HEK293 (cell line): ENCODE measurements at regions not wholly inside any gene's neighbourhood (a gene's known extent, or its start where the extent isn't known, plus 50 kb on each side); places are given as distances from the start of the nearest gene placed in this dataset.

Source experiments
- CTCF ChIA-PET: fragments of 350-600 bp; formaldehyde crosslinking; extraction: SDS; loops from one replicate; lab custom pipeline; 2021; ENCODE audit warnings: antibody characterized with exemption; lab: Yijun Ruan, JAX
- POLR2A ChIA-PET: fragments of 300-600 bp; formaldehyde crosslinking; extraction: SDS; loops from one replicate; lab custom pipeline; 2020; ENCODE audit warnings: antibody characterized with exemption, inconsistent platforms; lab: Yijun Ruan, JAX
- H3K27ac ChIP-seq: fragments of 200-500 bp; sonication (Bioruptor generic); 2 replicates; pipeline ENCODE4 v1.5.1; 2014; ENCODE audit warnings: low read depth, low read length, control low read depth, inconsistent platforms; ENCODE audit errors: extremely low read depth
- H3K36me3 ChIP-seq, 2 experiments: fragments of 200-500 bp in 1 of 2; sonication (Bioruptor generic) in 1 of 2; 1 replicate in 1 of 2; 2 replicates in 1 of 2; pipeline ENCODE4 v1.5.1; 2014 to 2017; ENCODE audit warnings: inconsistent platforms in 2 of 2, low read length in 2 of 2; ENCODE audit not compliant: control insufficient read depth in 2 of 2, insufficient read depth in 1 of 2
- H3K4me1 ChIP-seq: fragments of 200-500 bp; sonication (Bioruptor generic); 2 replicates; pipeline ENCODE4 v1.5.1; 2014; ENCODE audit warnings: mild to moderate bottlenecking, low read length, inconsistent platforms; ENCODE audit not compliant: control insufficient read depth, insufficient read depth
- H3K4me3 ChIP-seq: 2 replicates; pipeline ENCODE4 v1.5.1; 2011; ENCODE audit warnings: low read depth, mild to moderate bottlenecking, control low read depth, low read length, moderate library complexity
- H3K9me3 ChIP-seq: fragments of 200-500 bp; sonication (Bioruptor generic); 2 replicates; pipeline ENCODE4 v1.5.1; 2014; ENCODE audit warnings: low read depth, low read length, inconsistent platforms; ENCODE audit not compliant: control insufficient read depth, insufficient read depth
- SETDB1 ChIP-seq: IDR thresholded peaks from one replicate; pipeline ENCODE4 v1.6.1; 2017; ENCODE audit warnings: mild to moderate bottlenecking, low read length, moderate library complexity, mixed read lengths; ENCODE audit not compliant: insufficient read length
- SP7 ChIP-seq: fragments of 450-650 bp; formaldehyde crosslinking; IDR thresholded peaks from 2 replicates; pipeline ENCODE4 v1.5.1; 2016; ENCODE audit warnings: missing biosample characterization, missing genetic modification characterization
- ZBTB8A ChIP-seq: fragments of 450-650 bp; formaldehyde crosslinking; IDR thresholded peaks from 2 replicates; pipeline ENCODE4 v1.5.1; 2016; ENCODE audit warnings: missing biosample characterization, missing genetic modification characterization
- ZFHX2 ChIP-seq: fragments of 450-650 bp; formaldehyde crosslinking; conservative IDR thresholded peaks from 2 replicates; pipeline ENCODE4 v1.5.1; 2016; ENCODE audit warnings: missing biosample characterization, missing genetic modification characterization
- ZFP37 ChIP-seq: fragments of 450-650 bp; formaldehyde crosslinking; IDR thresholded peaks from 2 replicates; pipeline ENCODE4 v1.5.1; 2016; ENCODE audit warnings: missing biosample characterization, missing genetic modification characterization
- ZNF114 ChIP-seq: fragments of 450-650 bp; formaldehyde crosslinking; IDR thresholded peaks from 2 replicates; pipeline ENCODE4 v1.5.0; 2017; ENCODE audit warnings: missing biosample characterization, missing genetic modification characterization
- ZNF138 ChIP-seq: fragments of 450-650 bp; formaldehyde crosslinking; IDR thresholded peaks from 2 replicates; pipeline ENCODE4 v1.5.1; 2016; ENCODE audit warnings: missing biosample characterization, missing genetic modification characterization, borderline replicate concordance
- ZNF140 ChIP-seq: fragments of 450-650 bp; formaldehyde crosslinking; IDR thresholded peaks from 2 replicates; pipeline ENCODE4 v1.5.1; 2016; ENCODE audit warnings: missing biosample characterization, missing genetic modification characterization
- ZNF16 ChIP-seq: fragments of 450-650 bp; formaldehyde crosslinking; IDR thresholded peaks from 2 replicates; pipeline ENCODE4 v1.5.1; 2016; ENCODE audit warnings: low read depth, missing biosample characterization, missing genetic modification characterization
- ZNF302 ChIP-seq: fragments of 450-650 bp; formaldehyde crosslinking; IDR thresholded peaks from 2 replicates; pipeline ENCODE4 v1.5.1; 2016; ENCODE audit warnings: missing biosample characterization, missing genetic modification characterization, low read depth
- ZNF394 ChIP-seq: fragments of 450-650 bp; formaldehyde crosslinking; IDR thresholded peaks from 2 replicates; pipeline ENCODE4 v1.5.1; 2016; ENCODE audit warnings: missing biosample characterization, missing genetic modification characterization, mild to moderate bottlenecking, moderate library complexity, borderline replicate concordance
- ZNF514 ChIP-seq: fragments of 450-650 bp; formaldehyde crosslinking; IDR thresholded peaks from 2 replicates; pipeline ENCODE4 v1.5.1; 2016; ENCODE audit warnings: missing biosample characterization, missing genetic modification characterization
- ZNF558 ChIP-seq: fragments of 450-650 bp; formaldehyde crosslinking; IDR thresholded peaks from 2 replicates; pipeline ENCODE4 v1.5.1; 2016; ENCODE audit warnings: missing biosample characterization, missing genetic modification characterization
- ZNF596 ChIP-seq: fragments of 450-650 bp; IDR thresholded peaks from 2 replicates; pipeline ENCODE4 v1.5.0; 2018; ENCODE audit warnings: missing biosample characterization, mild to moderate bottlenecking, missing genetic modification characterization, moderate library complexity
- ZNF621 ChIP-seq: fragments of 450-650 bp; formaldehyde crosslinking; IDR thresholded peaks from 2 replicates; pipeline ENCODE4 v1.5.1; 2017; ENCODE audit warnings: missing biosample characterization, missing genetic modification characterization
- ZNF701 ChIP-seq: fragments of 450-650 bp; formaldehyde crosslinking; IDR thresholded peaks from 2 replicates; pipeline ENCODE4 v1.5.1; 2016; ENCODE audit warnings: missing biosample characterization, missing genetic modification characterization
- ZNF776 ChIP-seq: fragments of 450-650 bp; formaldehyde crosslinking; IDR thresholded peaks from 2 replicates; pipeline ENCODE4 v1.5.0; 2017; ENCODE audit warnings: missing biosample characterization, missing genetic modification characterization, borderline replicate concordance
- TF ChIP-seq, protein P1 (sequence below): fragments of 450-650 bp; formaldehyde crosslinking; IDR thresholded peaks from 2 replicates; pipeline ENCODE4 v1.5.1; 2016; ENCODE audit warnings: missing biosample characterization, missing genetic modification characterization
- TF ChIP-seq, protein P2 (sequence below): fragments of 450-650 bp; formaldehyde crosslinking; IDR thresholded peaks from 2 replicates; pipeline ENCODE4 v1.5.1; 2016; ENCODE audit warnings: missing biosample characterization, missing genetic modification characterization, borderline replicate concordance
- TF ChIP-seq, protein P3 (sequence below): fragments of 450-650 bp; formaldehyde crosslinking; IDR thresholded peaks from 2 replicates; pipeline ENCODE4 v1.5.1; 2017; ENCODE audit warnings: missing biosample characterization, missing genetic modification characterization
- TF ChIP-seq, protein P4 (sequence below): fragments of 450-650 bp; formaldehyde crosslinking; IDR thresholded peaks from 2 replicates; pipeline ENCODE4 v1.5.1; 2016; ENCODE audit warnings: missing biosample characterization, missing genetic modification characterization

DNA sequence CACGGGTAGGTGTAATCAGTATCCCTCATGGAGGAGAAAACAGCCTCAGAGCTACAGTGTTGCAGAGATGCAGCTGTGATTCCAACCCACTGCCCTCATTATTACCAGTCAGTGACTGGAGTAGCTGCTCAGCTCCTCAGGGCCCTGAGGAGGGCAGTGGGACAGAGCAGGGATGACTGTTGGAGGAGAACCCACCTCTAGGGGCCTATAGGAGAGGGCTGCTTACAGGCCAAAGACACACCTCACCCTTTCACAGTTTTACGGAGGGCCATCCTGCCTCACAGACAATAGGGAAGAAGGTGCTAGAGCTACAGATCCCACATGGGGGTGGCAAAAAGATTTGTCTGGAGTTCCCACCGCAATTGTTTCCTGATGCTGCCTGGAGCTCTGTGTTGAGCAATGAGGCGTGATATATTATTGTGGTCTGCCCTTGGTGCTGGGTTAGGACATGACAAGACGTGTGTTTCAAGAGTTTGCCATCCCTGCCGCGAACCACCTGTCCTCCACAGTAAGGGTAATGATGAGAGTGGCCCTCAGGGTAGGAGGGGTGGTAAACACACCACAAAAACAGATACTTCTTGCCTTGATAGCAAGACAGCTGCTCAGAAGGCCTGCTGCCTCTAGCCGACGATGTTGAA lies 140.5 kb upstream of the TPM1 start:
- no peaks in the 10 kb centered on the region for H3K9me3 ChIP-seq
- no peak overlapping the region for H3K27ac ChIP-seq
- no peaks in the 10 kb centered on the region for H3K36me3 ChIP-seq
- H3K4me1 ChIP-seq, result no peaks in the 10 kb centered on the region
- POLR2A ChIA-PET, result no interaction called here
- no peak overlapping the region for H3K4me3 ChIP-seq
- TF ChIP-seq ZBTB8A (tag by site-specific recombination) (no peak), ZNF621 (tag by site-specific recombination) (no peak), ZFP37 (tag by site-specific recombination) (no peak), ZNF114 (tag by site-specific recombination) (no peak), ZNF16 (tag by site-specific recombination) (no peak), ZNF776 (tag by site-specific recombination) (no peak), ZNF701 (no peak), ZNF514 (tag by site-specific recombination) (no peak), ZNF302 (tag by site-specific recombination) (no peak), SP7 (no peak), ZNF138 (tag by site-specific recombination) (no peak), ZNF596 (no peak), ZNF558 (tag by site-specific recombination) (no peak), ZNF394 (tag by site-specific recombination) (no peak)
- TF ChIP-seq, protein P1, sequence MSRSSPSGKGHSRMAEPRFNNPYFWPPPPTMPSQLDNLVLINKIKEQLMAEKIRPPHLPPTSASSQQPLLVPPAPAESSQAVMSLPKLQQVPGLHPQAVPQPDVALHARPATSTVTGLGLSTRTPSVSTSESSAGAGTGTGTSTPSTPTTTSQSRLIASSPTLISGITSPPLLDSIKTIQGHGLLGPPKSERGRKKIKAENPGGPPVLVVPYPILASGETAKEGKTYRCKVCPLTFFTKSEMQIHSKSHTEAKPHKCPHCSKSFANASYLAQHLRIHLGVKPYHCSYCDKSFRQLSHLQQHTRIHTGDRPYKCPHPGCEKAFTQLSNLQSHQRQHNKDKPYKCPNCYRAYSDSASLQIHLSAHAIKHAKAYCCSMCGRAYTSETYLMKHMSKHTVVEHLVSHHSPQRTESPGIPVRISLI (tag by site-specific recombination), result no peak
- TF ChIP-seq, protein P2, sequence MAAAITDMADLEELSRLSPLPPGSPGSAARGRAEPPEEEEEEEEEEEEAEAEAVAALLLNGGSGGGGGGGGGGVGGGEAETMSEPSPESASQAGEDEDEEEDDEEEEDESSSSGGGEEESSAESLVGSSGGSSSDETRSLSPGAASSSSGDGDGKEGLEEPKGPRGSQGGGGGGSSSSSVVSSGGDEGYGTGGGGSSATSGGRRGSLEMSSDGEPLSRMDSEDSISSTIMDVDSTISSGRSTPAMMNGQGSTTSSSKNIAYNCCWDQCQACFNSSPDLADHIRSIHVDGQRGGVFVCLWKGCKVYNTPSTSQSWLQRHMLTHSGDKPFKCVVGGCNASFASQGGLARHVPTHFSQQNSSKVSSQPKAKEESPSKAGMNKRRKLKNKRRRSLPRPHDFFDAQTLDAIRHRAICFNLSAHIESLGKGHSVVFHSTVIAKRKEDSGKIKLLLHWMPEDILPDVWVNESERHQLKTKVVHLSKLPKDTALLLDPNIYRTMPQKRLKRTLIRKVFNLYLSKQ, result no peak
- TF ChIP-seq, protein P3, sequence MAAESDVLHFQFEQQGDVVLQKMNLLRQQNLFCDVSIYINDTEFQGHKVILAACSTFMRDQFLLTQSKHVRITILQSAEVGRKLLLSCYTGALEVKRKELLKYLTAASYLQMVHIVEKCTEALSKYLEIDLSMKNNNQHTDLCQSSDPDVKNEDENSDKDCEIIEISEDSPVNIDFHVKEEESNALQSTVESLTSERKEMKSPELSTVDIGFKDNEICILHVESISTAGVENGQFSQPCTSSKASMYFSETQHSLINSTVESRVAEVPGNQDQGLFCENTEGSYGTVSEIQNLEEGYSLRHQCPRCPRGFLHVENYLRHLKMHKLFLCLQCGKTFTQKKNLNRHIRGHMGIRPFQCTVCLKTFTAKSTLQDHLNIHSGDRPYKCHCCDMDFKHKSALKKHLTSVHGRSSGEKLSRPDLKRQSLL, result no peak
- CTCF ChIA-PET, result no interaction called here

- Histone ChIP-seq H3K4me3 (no peak overlapping the region), H3K4me1 (no peaks in the 10 kb centered on the region), H3K36me3 (no peaks in the 10 kb centered on the region), H3K9me3 (no peaks in the 10 kb centered on the region), H3K27ac (no peak overlapping the region)
- ChIA-PET POLR2A (no interaction called here), CTCF (no interaction called here)
- TF ChIP-seq ZFHX2 (tag by site-specific recombination), result no peak
- TF ChIP-seq SETDB1, result no peak
- TF ChIP-seq, protein P4, sequence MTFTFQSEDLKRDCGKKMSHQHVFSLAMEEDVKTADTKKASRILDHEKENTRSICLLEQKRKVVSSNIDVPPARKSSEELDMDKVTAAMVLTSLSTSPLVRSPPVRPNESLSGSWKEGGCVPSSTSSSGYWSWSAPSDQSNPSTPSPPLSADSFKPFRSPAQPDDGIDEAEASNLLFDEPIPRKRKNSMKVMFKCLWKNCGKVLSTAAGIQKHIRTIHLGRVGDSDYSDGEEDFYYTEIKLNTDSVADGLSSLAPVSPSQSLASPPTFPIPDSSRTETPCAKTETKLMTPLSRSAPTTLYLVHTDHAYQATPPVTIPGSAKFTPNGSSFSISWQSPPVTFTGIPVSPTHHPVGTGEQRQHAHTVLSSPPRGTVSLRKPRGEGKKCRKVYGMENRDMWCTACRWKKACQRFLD (tag by site-specific recombination), result no peak
- no peak for TF ChIP-seq ZNF140 (tag by site-specific recombination)
Measured at GRCh38 chr15:62902821-62903220, 139.7 kb upstream of the TPM1 start.
